OCI-LY3 (cell line): ENCODE measurements at regions not wholly inside any gene's neighbourhood (a gene's known extent, or its start where the extent isn't known, plus 50 kb on each side); places are given as distances from the start of the nearest gene placed in this dataset.

Source experiments
- H2AFZ ChIP-seq: fragments of 200-600, 300-600 bp; shearing (Covaris generic); 2 replicates; pipeline ENCODE4 v1.6.0; 2014; ENCODE audit warnings: antibody characterized with exemption, low read depth, low read length
- H3K27ac ChIP-seq: fragments of 200-600, 300-600 bp; sonication (generic); 2 replicates; pipeline ENCODE4 v1.5.1; 2014; ENCODE audit warnings: mild to moderate bottlenecking, low read length, moderate library complexity, mixed read lengths
- H3K27me3 ChIP-seq: fragments of 200-600, 300-600 bp; sonication (generic); 2 replicates; pipeline ENCODE4 v1.6.1; 2014; ENCODE audit warnings: low read depth, low read length, mixed read lengths
- H3K36me3 ChIP-seq: fragments of 200-600, 300-600 bp; sonication (generic); replicated peaks from 2 replicates; pipeline ENCODE3; 2014; ENCODE audit warnings: low read depth, low read length, mixed read lengths
- H3K4me1 ChIP-seq: fragments of 300-600, 200-600 bp; sonication (generic); 2 replicates; pipeline ENCODE4 v1.6.1; 2014; ENCODE audit warnings: low read length, mixed read lengths
- H3K4me2 ChIP-seq: fragments of 200-600, 300-600 bp; sonication (generic); 2 replicates; pipeline ENCODE4 v1.6.1; 2014; ENCODE audit warnings: low read length, mixed read lengths
- H3K4me3 ChIP-seq: fragments of 300-600, 200-600 bp; sonication (generic); 2 replicates; pipeline ENCODE4 v1.5.1; 2014; ENCODE audit warnings: antibody characterized with exemption, mild to moderate bottlenecking, low read length, moderate library complexity
- H3K79me2 ChIP-seq: fragments of 300-600, 200-600 bp; shearing (Covaris generic); 2 replicates; pipeline ENCODE4 v1.6.1; 2014; ENCODE audit warnings: mild to moderate bottlenecking, low read length, mixed read lengths
- H3K9ac ChIP-seq: fragments of 300-600, 200-600 bp; shearing (Covaris generic); 2 replicates; pipeline ENCODE4 v1.6.0; 2014; ENCODE audit warnings: mild to moderate bottlenecking, low read length, moderate library complexity
- H3K9me3 ChIP-seq: fragments of 200-600, 300-600 bp; shearing (Covaris generic); 2 replicates; pipeline ENCODE4 v1.6.1; 2014; ENCODE audit warnings: low read length, mixed read lengths; ENCODE audit not compliant: insufficient read depth
- H4K20me1 ChIP-seq: fragments of 200-600, 300-600 bp; sonication (generic); 2 replicates; pipeline ENCODE4 v1.6.1; 2016; ENCODE audit warnings: low read length, mixed read lengths; ENCODE audit not compliant: insufficient read depth
- EZH2phosphoT487 ChIP-seq: fragments of 200-600 bp; shearing (Covaris generic); IDR thresholded peaks from 2 replicates; pipeline ENCODE4 v1.6.1; 2018; ENCODE audit warnings: antibody characterized with exemption, mixed run types, low read depth
- TF ChIP-seq, protein P1 (sequence below): fragments of 200-600, 300-600 bp; sonication (generic); IDR thresholded peaks from 2 replicates; pipeline ENCODE4 v1.5.1; 2014; ENCODE audit warnings: antibody characterized with exemption, low read length, low read depth

DNA sequence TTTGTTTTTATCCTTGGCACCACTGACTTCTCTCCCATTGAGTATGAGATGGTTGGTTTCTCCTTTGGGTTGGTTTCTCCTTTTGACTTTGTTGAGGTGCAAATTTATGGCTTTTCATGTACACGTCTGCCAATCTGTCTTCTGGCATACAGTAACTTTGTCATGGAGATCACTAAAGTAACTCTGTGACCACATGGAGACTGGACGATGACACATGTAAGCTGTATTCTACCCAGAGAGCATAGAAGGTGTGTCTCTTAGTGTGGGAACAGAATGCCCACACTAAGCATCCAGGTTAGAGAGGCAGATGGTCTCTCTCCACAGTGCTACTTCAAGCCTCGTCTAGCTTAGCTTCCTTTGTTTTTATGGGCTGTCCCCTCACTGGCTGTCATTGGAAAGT, 897.5 kb downstream of the SUCLG1 start:
- H3K79me2 ChIP-seq = no peaks in the 10 kb centered on the region
- H3K4me1 ChIP-seq = peaks cover 4% of the 10 kb centered on the region; the same call in 1 of the 2 replicates
- H3K36me3 ChIP-seq = no peaks in the 10 kb centered on the region
- no peak overlapping the region for H2AFZ ChIP-seq
- H3K4me2 ChIP-seq = no peak overlapping the region
- H3K4me3 ChIP-seq = no peak overlapping the region
- H3K9me3 ChIP-seq = no peaks in the 10 kb centered on the region
- H3K27ac ChIP-seq = no peak overlapping the region
- no peak for TF ChIP-seq EZH2phosphoT487
- TF ChIP-seq, protein P1, sequence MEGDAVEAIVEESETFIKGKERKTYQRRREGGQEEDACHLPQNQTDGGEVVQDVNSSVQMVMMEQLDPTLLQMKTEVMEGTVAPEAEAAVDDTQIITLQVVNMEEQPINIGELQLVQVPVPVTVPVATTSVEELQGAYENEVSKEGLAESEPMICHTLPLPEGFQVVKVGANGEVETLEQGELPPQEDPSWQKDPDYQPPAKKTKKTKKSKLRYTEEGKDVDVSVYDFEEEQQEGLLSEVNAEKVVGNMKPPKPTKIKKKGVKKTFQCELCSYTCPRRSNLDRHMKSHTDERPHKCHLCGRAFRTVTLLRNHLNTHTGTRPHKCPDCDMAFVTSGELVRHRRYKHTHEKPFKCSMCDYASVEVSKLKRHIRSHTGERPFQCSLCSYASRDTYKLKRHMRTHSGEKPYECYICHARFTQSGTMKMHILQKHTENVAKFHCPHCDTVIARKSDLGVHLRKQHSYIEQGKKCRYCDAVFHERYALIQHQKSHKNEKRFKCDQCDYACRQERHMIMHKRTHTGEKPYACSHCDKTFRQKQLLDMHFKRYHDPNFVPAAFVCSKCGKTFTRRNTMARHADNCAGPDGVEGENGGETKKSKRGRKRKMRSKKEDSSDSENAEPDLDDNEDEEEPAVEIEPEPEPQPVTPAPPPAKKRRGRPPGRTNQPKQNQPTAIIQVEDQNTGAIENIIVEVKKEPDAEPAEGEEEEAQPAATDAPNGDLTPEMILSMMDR = no peak
- H4K20me1 ChIP-seq = no peaks in the 10 kb centered on the region
- no peaks in the 10 kb centered on the region for H3K27me3 ChIP-seq
- H3K9ac ChIP-seq = no peak overlapping the region

DNA sequence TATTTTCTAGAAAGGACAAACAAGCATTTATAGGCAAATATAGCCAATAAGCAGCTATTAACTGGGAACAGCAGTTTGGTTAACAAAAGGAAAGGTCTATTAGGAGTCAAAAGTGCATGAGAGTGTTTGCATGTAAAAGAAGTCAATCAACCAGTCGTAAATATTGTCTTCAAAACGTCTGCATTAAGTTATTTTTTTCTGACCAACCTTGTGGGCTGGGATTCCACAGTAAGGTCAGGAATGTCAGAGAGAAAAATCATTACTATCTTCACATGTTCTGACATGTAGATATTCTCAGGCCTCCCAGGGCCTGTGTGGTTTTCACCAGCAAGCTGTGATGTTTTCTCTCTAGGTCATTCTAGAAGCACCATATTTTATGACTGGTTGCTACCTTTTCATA, 922.5 kb downstream of the SUCLG1 start:
- no peaks in the 10 kb centered on the region for H3K4me1 ChIP-seq
- H3K4me2 ChIP-seq = no peak overlapping the region
- no peaks in the 10 kb centered on the region for H3K27me3 ChIP-seq

DNA sequence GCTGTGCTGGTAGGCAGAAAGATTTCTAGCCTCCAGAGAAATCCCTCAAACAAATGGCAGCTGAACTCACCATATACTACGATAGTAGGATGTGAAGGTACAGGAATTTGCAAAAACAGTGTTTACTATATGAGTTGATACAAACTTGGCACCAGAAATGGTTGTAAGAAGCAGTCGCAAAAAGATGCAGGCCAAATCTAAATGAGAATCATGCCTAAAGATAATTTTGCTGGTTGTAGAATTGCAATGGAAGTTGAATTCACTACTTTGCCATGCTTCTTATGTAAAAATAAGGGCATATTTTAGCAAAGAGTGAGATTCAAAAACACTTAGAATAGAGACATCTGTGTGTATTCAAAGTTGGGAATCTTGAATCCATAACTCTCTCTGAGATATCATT, 924.7 kb downstream of the SUCLG1 start:
- H3K4me3 ChIP-seq = no peak overlapping the region
- no peaks in the 10 kb centered on the region for H3K4me1 ChIP-seq
- H3K79me2 ChIP-seq = no peaks in the 10 kb centered on the region
- no peak overlapping the region for H3K4me2 ChIP-seq
- H4K20me1 ChIP-seq = no peaks in the 10 kb centered on the region
- no peaks in the 10 kb centered on the region for H3K27me3 ChIP-seq
- no peak for TF ChIP-seq EZH2phosphoT487
- TF ChIP-seq, protein P1 = no peak
- H2AFZ ChIP-seq = no peak overlapping the region
- H3K9ac ChIP-seq = no peak overlapping the region
- H3K27ac ChIP-seq = no peak overlapping the region
- no peaks in the 10 kb centered on the region for H3K36me3 ChIP-seq
- no peaks in the 10 kb centered on the region for H3K9me3 ChIP-seq

More for the DNA sequence above, 922.5 kb downstream of the SUCLG1 start:
- Histone ChIP-seq H3K9ac (no peak overlapping the region), H3K27ac (no peak overlapping the region), H3K79me2 (no peaks in the 10 kb centered on the region), H2AFZ (no peak overlapping the region), H4K20me1 (no peaks in the 10 kb centered on the region), H3K9me3 (no peaks in the 10 kb centered on the region), H3K4me3 (no peak overlapping the region), H3K36me3 (no peaks in the 10 kb centered on the region)
- TF ChIP-seq, protein P1 = no peak
- TF ChIP-seq EZH2phosphoT487 = no peak

DNA sequence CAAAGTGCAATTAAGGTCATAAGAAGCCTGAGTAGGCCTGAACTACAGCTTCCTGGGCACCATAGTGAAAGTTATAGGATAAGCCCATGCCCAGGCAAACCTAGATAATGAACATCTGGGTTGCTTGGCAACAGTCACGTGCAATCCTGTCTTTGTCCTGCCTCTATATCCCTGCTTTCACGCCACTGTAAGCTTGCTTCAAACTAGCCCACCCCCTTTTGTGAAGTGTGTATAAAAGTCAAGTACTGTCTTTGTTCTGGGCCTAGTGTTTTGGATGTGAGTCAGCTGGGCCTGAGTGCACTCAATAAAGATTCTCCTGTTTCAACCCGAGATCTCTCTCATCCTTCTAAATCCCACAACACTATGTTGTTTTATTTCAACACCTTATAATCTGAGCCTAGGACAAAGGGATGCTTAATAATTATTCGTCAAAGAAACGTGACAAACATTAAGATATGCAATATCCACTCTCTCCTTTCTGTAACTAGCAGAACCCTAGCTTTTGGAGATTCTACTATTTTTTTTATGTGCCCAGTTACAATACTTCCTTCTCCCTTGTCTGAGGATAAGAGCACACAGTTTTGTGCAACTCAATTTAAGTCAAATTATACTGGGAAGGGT, 927.8 kb downstream of the SUCLG1 start:
- TF ChIP-seq, protein P1 = no peak
- no peak for TF ChIP-seq EZH2phosphoT487

More for the DNA sequence above, 927.8 kb downstream of the SUCLG1 start:
- Histone ChIP-seq H4K20me1 (no peaks in the 10 kb centered on the region), H3K9me3 (no peaks in the 10 kb centered on the region), H3K79me2 (no peaks in the 10 kb centered on the region), H3K4me3 (no peak overlapping the region), H3K27ac (no peak overlapping the region), H3K27me3 (no peaks in the 10 kb centered on the region), H3K36me3 (no peaks in the 10 kb centered on the region), H3K4me2 (no peak overlapping the region), H3K4me1 (no peaks in the 10 kb centered on the region), H3K9ac (no peak overlapping the region), H2AFZ (no peak overlapping the region)
